Right lobe of liver (tissue), 4 donors: ENCODE measurements at regions not wholly inside any gene's neighbourhood (a gene's known extent, or its start where the extent isn't known, plus 50 kb on each side); places are given as distances from the start of the nearest gene placed in this dataset.

Source experiments
- POLR2A ChIP-seq: fragments of 450-650 bp; IDR thresholded peaks from one replicate; pipeline ENCODE4 v1.6.1; 2017; ENCODE audit warnings: antibody characterized with exemption, mild to moderate bottlenecking
- TF ChIP-seq, protein P1 (sequence below), 4 donors: fragments of 200-600 bp in 3 of 4; fragments of 450-650 bp in 1 of 4; IDR thresholded peaks; one replicate each; pipeline versions ENCODE4 v1.5.1 to v1.8.0; 2016 to 2022; ENCODE audit warnings: antibody characterized with exemption in 4 of 4, mild to moderate bottlenecking in 2 of 4
- donor health status: DM: no; HTN: no; CAD: no.
- donor health status: DM: no; HTN: no; CAD: no.
- donor health status: DM: no; HTN: yes; CAD: no.

GRCh38 chr18:43420950-43421349 lies 143.7 kb upstream of the SYT4 start:
- TF ChIP-seq POLR2A, result no peak
- TF ChIP-seq, protein P1, sequence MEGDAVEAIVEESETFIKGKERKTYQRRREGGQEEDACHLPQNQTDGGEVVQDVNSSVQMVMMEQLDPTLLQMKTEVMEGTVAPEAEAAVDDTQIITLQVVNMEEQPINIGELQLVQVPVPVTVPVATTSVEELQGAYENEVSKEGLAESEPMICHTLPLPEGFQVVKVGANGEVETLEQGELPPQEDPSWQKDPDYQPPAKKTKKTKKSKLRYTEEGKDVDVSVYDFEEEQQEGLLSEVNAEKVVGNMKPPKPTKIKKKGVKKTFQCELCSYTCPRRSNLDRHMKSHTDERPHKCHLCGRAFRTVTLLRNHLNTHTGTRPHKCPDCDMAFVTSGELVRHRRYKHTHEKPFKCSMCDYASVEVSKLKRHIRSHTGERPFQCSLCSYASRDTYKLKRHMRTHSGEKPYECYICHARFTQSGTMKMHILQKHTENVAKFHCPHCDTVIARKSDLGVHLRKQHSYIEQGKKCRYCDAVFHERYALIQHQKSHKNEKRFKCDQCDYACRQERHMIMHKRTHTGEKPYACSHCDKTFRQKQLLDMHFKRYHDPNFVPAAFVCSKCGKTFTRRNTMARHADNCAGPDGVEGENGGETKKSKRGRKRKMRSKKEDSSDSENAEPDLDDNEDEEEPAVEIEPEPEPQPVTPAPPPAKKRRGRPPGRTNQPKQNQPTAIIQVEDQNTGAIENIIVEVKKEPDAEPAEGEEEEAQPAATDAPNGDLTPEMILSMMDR (IDR thresholded peaks at IDR 0.05), result peak in 1 of 4 donors; percentile 3
